H9 (cell line): ENCODE measurements at regions not wholly inside any gene's neighbourhood (a gene's known extent, or its start where the extent isn't known, plus 50 kb on each side); places are given as distances from the start of the nearest gene placed in this dataset.

ENCODE experiments used
- DNase-seq: peaks from one replicate; pipeline ENCODE4 v3.0.0-alpha.2; 2017
- H2AFZ ChIP-seq: one replicate; pipeline ENCODE4 v1.6.1; 2013; ENCODE audit warnings: mild to moderate bottlenecking, low read length, control low read depth, moderate library complexity
- H2AK5ac ChIP-seq: 2 replicates; pipeline ENCODE4 v1.6.1; 2013; ENCODE audit warnings: low read length, control low read depth, mixed read lengths; ENCODE audit not compliant: insufficient read length
- H2BK120ac ChIP-seq: one replicate; pipeline ENCODE4 v1.6.1; 2013; ENCODE audit warnings: low read depth, mild to moderate bottlenecking, low read length, control low read depth, inconsistent platforms; ENCODE audit not compliant: poor library complexity, severe bottlenecking
- H2BK12ac ChIP-seq: 2 replicates; pipeline ENCODE4 v1.6.1; 2013; ENCODE audit warnings: low read length, control low read depth, mixed read lengths, low read depth; ENCODE audit not compliant: insufficient read length
- H2BK15ac ChIP-seq: 2 replicates; pipeline ENCODE4 v1.6.1; 2013; ENCODE audit warnings: low read depth, low read length, control low read depth
- H2BK20ac ChIP-seq: one replicate; pipeline ENCODE4 v1.6.1; 2013; ENCODE audit warnings: low read depth, mild to moderate bottlenecking, low read length, control low read depth, inconsistent platforms; ENCODE audit not compliant: poor library complexity, severe bottlenecking
- H2BK5ac ChIP-seq: 2 replicates; pipeline ENCODE4 v1.6.1; 2013; ENCODE audit warnings: low read length, control low read depth, mixed read lengths; ENCODE audit not compliant: insufficient read length
- H3K14ac ChIP-seq: 2 replicates; pipeline ENCODE4 v1.6.1; 2013; ENCODE audit warnings: low read length, control low read depth; ENCODE audit not compliant: insufficient read depth
- H3K18ac ChIP-seq: 2 replicates; pipeline ENCODE4 v1.6.1; 2013; ENCODE audit warnings: low read depth, mild to moderate bottlenecking, mixed read lengths, low read length, control low read depth; ENCODE audit not compliant: insufficient read length
- H3K23ac ChIP-seq: 2 replicates; pipeline ENCODE4 v1.6.1; 2013; ENCODE audit warnings: low read length, control low read depth, mixed read lengths, low read depth; ENCODE audit not compliant: insufficient read length
- H3K23me2 ChIP-seq: 2 replicates; pipeline ENCODE4 v1.6.1; 2013; ENCODE audit warnings: low read depth, mild to moderate bottlenecking, mixed read lengths, low read length, control low read depth; ENCODE audit not compliant: insufficient read length, poor library complexity, severe bottlenecking
- H3K27ac ChIP-seq: 2 replicates; pipeline ENCODE4 v1.5.1; 2013; ENCODE audit warnings: low read length, control low read depth, mixed read lengths, low read depth; ENCODE audit not compliant: insufficient read length
- H3K27me3 ChIP-seq: 2 replicates; pipeline ENCODE4 v1.6.1; 2013; ENCODE audit warnings: low read length, control low read depth, inconsistent platforms; ENCODE audit not compliant: insufficient read depth
- H3K4ac ChIP-seq: 2 replicates; pipeline ENCODE4 v1.6.1; 2013; ENCODE audit warnings: low read depth, mild to moderate bottlenecking, control low read depth, inconsistent platforms, low read length, moderate library complexity
- H3K4me1 ChIP-seq: 2 replicates; pipeline ENCODE4 v1.6.1; 2013; ENCODE audit warnings: low read length, control low read depth, inconsistent platforms; ENCODE audit not compliant: insufficient read depth
- H3K4me2 ChIP-seq: 2 replicates; pipeline ENCODE4 v1.6.1; 2013; ENCODE audit warnings: low read length, control low read depth, mixed read lengths; ENCODE audit not compliant: insufficient read length, insufficient read depth
- H3K56ac ChIP-seq: 2 replicates; pipeline ENCODE4 v1.6.1; 2013; ENCODE audit warnings: low read depth, mild to moderate bottlenecking, mixed read lengths, low read length, control low read depth; ENCODE audit not compliant: insufficient read length
- H3K79me1 ChIP-seq: 2 replicates; pipeline ENCODE4 v1.6.1; 2013; ENCODE audit warnings: low read depth, mild to moderate bottlenecking, moderate library complexity, low read length, control low read depth, inconsistent platforms; ENCODE audit not compliant: insufficient read depth, poor library complexity, severe bottlenecking
- H3K79me2 ChIP-seq: 2 replicates; pipeline ENCODE4 v1.6.1; 2013; ENCODE audit warnings: low read length, control low read depth, inconsistent platforms; ENCODE audit not compliant: insufficient read depth
- H3K9ac ChIP-seq: 2 replicates; pipeline ENCODE4 v1.6.1; 2013; ENCODE audit warnings: low read length, control low read depth, mixed read lengths; ENCODE audit not compliant: insufficient read length; ENCODE audit errors: extremely low read depth
- H3K9me3 ChIP-seq: one replicate; pipeline ENCODE4 v1.6.1; 2013; ENCODE audit warnings: low read depth, low read length, inconsistent platforms; ENCODE audit not compliant: control insufficient read depth
- H3T11ph ChIP-seq: one replicate; pipeline ENCODE4 v1.6.1; 2013; ENCODE audit warnings: mild to moderate bottlenecking, low read length, control low read depth, inconsistent platforms
- H4K20me1 ChIP-seq: one replicate; pipeline ENCODE4 v1.6.1; 2013; ENCODE audit not compliant: control insufficient read depth, insufficient read length, insufficient read depth
- H4K5ac ChIP-seq: 2 replicates; pipeline ENCODE4 v1.6.1; 2013; ENCODE audit warnings: low read depth, mild to moderate bottlenecking, mixed read lengths, low read length, control low read depth; ENCODE audit not compliant: insufficient read length
- H4K8ac ChIP-seq: replicated peaks from 2 replicates; pipeline ENCODE4 v1.6.1; 2013; ENCODE audit warnings: low read length, control low read depth, mixed read lengths, low read depth; ENCODE audit not compliant: insufficient read length
- H4K91ac ChIP-seq: 2 replicates; pipeline ENCODE4 v1.6.1; 2013; ENCODE audit warnings: low read depth, mild to moderate bottlenecking, moderate library complexity, mixed read lengths, low read length, control low read depth; ENCODE audit not compliant: insufficient read length
- H3K27ac Mint-ChIP-seq, 3 experiments: 2 replicates in 2 of 3; 3 replicates in 1 of 3; pipeline ENCODE4 v1.8.0; 2020 to 2021; ENCODE audit warnings: mixed read lengths in 3 of 3, mild to moderate bottlenecking in 1 of 3, moderate library complexity in 1 of 3
- H3K27me3 Mint-ChIP-seq: 2 replicates; pipeline ENCODE4 v1.8.0; 2021; ENCODE audit warnings: low read depth, mild to moderate bottlenecking, moderate library complexity, mixed read lengths
- H3K36me3 Mint-ChIP-seq, 3 experiments: 2 replicates in 2 of 3; 3 replicates in 1 of 3; pipeline ENCODE4 v1.8.0; 2020 to 2021; ENCODE audit warnings: low read depth in 3 of 3, mixed read lengths in 3 of 3; ENCODE audit not compliant: insufficient read depth in 1 of 3
- H3K4me1 Mint-ChIP-seq, 2 experiments: 2 replicates each; pipeline ENCODE4 v1.8.0; 2020; ENCODE audit warnings: mixed read lengths in 2 of 2
- H3K4me3 Mint-ChIP-seq, 2 experiments: 2 replicates in 1 of 2; 3 replicates in 1 of 2; pipeline ENCODE4 v1.8.0; 2020 to 2021; ENCODE audit warnings: mild to moderate bottlenecking in 2 of 2, mixed read lengths in 2 of 2, moderate library complexity in 1 of 2
- H3K9me3 Mint-ChIP-seq, 2 experiments: 2 replicates in 1 of 2; 3 replicates in 1 of 2; pipeline ENCODE4 v1.8.0; 2020; ENCODE audit warnings: mild to moderate bottlenecking in 2 of 2, mixed read lengths in 2 of 2, moderate library complexity in 1 of 2
- WGBS: extraction: QIAGEN DNeasy Blood & Tissue Kit; methylation state at CpG from one replicate; pipeline ENCODE4 v1.1.7; 2013; ENCODE audit warnings: missing lambda C conversion rate, low lambda C conversion rate, mixed read lengths; ENCODE audit not compliant: insufficient read length; ENCODE audit errors: extremely low coverage; 5-methylcytosine and 5-hydroxymethylcytosine counted together
- TF ChIP-seq, protein P1 (sequence below): fragments of 200-600 bp; sonication (generic); conservative IDR thresholded peaks from 3 replicates; pipeline ENCODE4 v1.8.0; 2021; ENCODE audit warnings: antibody characterized with exemption, mild to moderate bottlenecking

GRCh38 chr2:132279930-132280615 is 118.3 kb upstream of the ANKRD30BL start:
- no peak overlapping the region for H2BK20ac ChIP-seq
- H3K27me3 ChIP-seq, result no peaks in the 10 kb centered on the region
- H3T11ph ChIP-seq, result no peak overlapping the region
- no CpG with 5 or more reads among the region's 31 CpGs for WGBS
- H3K79me2 ChIP-seq, result no peaks in the 10 kb centered on the region
- no peaks in the 10 kb centered on the region for H4K20me1 ChIP-seq
- Mint-ChIP-seq H3K9me3 (peaks cover 30 to 32% of the 10 kb centered on the region in 2 experiments), H3K4me1 (no peaks in the 10 kb centered on the region), H3K4me3 (no peak overlapping the region), H3K36me3 (peaks cover 0 to 22% (median 5%) of the 10 kb centered on the region in 3 experiments; a peak in 5 of 7 replicates), H3K27me3 (peaks cover 2% of the 10 kb centered on the region), H3K27ac (no peak overlapping the region)
- H3K9ac ChIP-seq, result no peak overlapping the region
- H4K91ac ChIP-seq, result no peak overlapping the region
- H3K23me2 ChIP-seq, result no peaks in the 10 kb centered on the region
- no peak overlapping the region for H3K4ac ChIP-seq
- no peak overlapping the region for H3K56ac ChIP-seq
- no peak overlapping the region for H4K5ac ChIP-seq
- no peak overlapping the region for H2BK15ac ChIP-seq
- DNase-seq, result no peak
- TF ChIP-seq, protein P1, sequence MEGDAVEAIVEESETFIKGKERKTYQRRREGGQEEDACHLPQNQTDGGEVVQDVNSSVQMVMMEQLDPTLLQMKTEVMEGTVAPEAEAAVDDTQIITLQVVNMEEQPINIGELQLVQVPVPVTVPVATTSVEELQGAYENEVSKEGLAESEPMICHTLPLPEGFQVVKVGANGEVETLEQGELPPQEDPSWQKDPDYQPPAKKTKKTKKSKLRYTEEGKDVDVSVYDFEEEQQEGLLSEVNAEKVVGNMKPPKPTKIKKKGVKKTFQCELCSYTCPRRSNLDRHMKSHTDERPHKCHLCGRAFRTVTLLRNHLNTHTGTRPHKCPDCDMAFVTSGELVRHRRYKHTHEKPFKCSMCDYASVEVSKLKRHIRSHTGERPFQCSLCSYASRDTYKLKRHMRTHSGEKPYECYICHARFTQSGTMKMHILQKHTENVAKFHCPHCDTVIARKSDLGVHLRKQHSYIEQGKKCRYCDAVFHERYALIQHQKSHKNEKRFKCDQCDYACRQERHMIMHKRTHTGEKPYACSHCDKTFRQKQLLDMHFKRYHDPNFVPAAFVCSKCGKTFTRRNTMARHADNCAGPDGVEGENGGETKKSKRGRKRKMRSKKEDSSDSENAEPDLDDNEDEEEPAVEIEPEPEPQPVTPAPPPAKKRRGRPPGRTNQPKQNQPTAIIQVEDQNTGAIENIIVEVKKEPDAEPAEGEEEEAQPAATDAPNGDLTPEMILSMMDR, result no peak
- H2AK5ac ChIP-seq, result no peak overlapping the region
- H2AFZ ChIP-seq, result no peak overlapping the region
- no peaks in the 10 kb centered on the region for H3K4me1 ChIP-seq
- no peaks in the 10 kb centered on the region for H3K79me1 ChIP-seq
- no peak overlapping the region for H3K27ac ChIP-seq
- H2BK5ac ChIP-seq, result no peak overlapping the region
- H2BK120ac ChIP-seq, result no peak overlapping the region
- no peak overlapping the region for H3K14ac ChIP-seq
- H3K18ac ChIP-seq, result no peak overlapping the region
- no peak overlapping the region for H3K23ac ChIP-seq
- no peak overlapping the region for H3K4me2 ChIP-seq
- no peak overlapping the region for H4K8ac ChIP-seq
- no peak overlapping the region for H2BK12ac ChIP-seq
- H3K9me3 ChIP-seq, result no peaks in the 10 kb centered on the region
